HepG2 (cell line): ENCODE measurements at regions not wholly inside any gene's neighbourhood (a gene's known extent, or its start where the extent isn't known, plus 50 kb on each side); places are given as distances from the start of the nearest gene placed in this dataset.

Source experiments
- ATF2 ChIP-seq: sonication (generic); formaldehyde crosslinking; IDR thresholded peaks from 2 replicates; pipeline ENCODE4 v1.4.0; 2020; ENCODE audit warnings: missing genetic modification reagents
- CTCF ChIP-seq: sonication (generic); formaldehyde crosslinking; IDR thresholded peaks from 2 replicates; pipeline ENCODE4 v1.5.0; 2020; ENCODE audit warnings: mild to moderate bottlenecking, missing genetic modification reagents, moderate library complexity
- GABPB1 ChIP-seq: IDR thresholded peaks from 2 replicates; pipeline ENCODE4 v1.6.1; 2016; ENCODE audit warnings: mild to moderate bottlenecking, missing genetic modification reagents, moderate library complexity, missing compliant biosample characterization
- HDAC6 ChIP-seq: fragments of 200-600 bp; sonication (generic); IDR thresholded peaks from 2 replicates; pipeline ENCODE4 v1.7.0; 2017; ENCODE audit warnings: mild to moderate bottlenecking, antibody characterized with exemption, low read length, low read depth
- KLF16 ChIP-seq, 2 experiments: sonication (generic) in 1 of 2; formaldehyde crosslinking in 1 of 2; IDR thresholded peaks; 2 replicates each; pipeline versions ENCODE4 v1.6.1 to v1.8.0; 2016 to 2023; ENCODE audit warnings: missing genetic modification reagents in 2 of 2, missing compliant biosample characterization in 1 of 2
- POLR2A ChIP-seq, 2 experiments: IDR thresholded peaks; 2 replicates each; pipeline ENCODE4 v1.6.1; 2011; ENCODE audit warnings: low read depth in 2 of 2, low read length in 2 of 2, mild to moderate bottlenecking in 1 of 2, moderate library complexity in 1 of 2; ENCODE audit not compliant: insufficient read depth in 1 of 2
- PREB ChIP-seq: sonication (generic); formaldehyde crosslinking; IDR thresholded peaks from 2 replicates; pipeline ENCODE4 v1.4.0; 2020; ENCODE audit warnings: missing genetic modification reagents
- RARA ChIP-seq: IDR thresholded peaks from 2 replicates; pipeline ENCODE4 v1.6.1; 2016; ENCODE audit warnings: missing genetic modification reagents, missing compliant biosample characterization
- SRSF1 ChIP-seq: fragments of 200-400 bp; formaldehyde crosslinking; optimal IDR thresholded peaks from 2 replicates; pipeline ENCODE3; 2017; ENCODE audit warnings: mild to moderate bottlenecking, low read depth, low read length, moderate library complexity
- ZBTB3 ChIP-seq: sonication (generic); formaldehyde crosslinking; IDR thresholded peaks from 2 replicates; pipeline ENCODE4 v1.4.0; 2020; ENCODE audit warnings: low read depth, mild to moderate bottlenecking, moderate library complexity, missing genetic modification reagents, borderline replicate concordance
- ZNF280B ChIP-seq: sonication (generic); formaldehyde crosslinking; IDR thresholded peaks from 2 replicates; pipeline ENCODE4 v1.5.0; 2020; ENCODE audit warnings: missing genetic modification reagents, mild to moderate bottlenecking, borderline replicate concordance
- ZNF296 ChIP-seq: sonication (generic); formaldehyde crosslinking; conservative IDR thresholded peaks from 2 replicates; pipeline ENCODE4 v1.5.0; 2020; ENCODE audit warnings: mild to moderate bottlenecking, missing genetic modification reagents
- ZNF558 ChIP-seq: sonication (generic); formaldehyde crosslinking; IDR thresholded peaks from 2 replicates; pipeline ENCODE4 v1.9.0; 2022; ENCODE audit warnings: mild to moderate bottlenecking, missing genetic modification reagents, borderline replicate concordance
- ZNF709 ChIP-seq: sonication (generic); formaldehyde crosslinking; IDR thresholded peaks from 2 replicates; pipeline ENCODE4 v1.5.0; 2020; ENCODE audit warnings: mild to moderate bottlenecking, missing genetic modification reagents

GRCh38 chr12:89831310-89832095 is 122.9 kb upstream of the ATP2B1 start:
- TF ChIP-seq PREB (CRISPR knock-in tag) (no peak), RARA (CRISPR knock-in tag) (no peak), GABPB1 (no peak), POLR2A (IDR thresholded peaks at IDR 0.05; ENCODE audit: insufficient read depth in 1 of 2, low read depth in 2 of 2, low read length in 2 of 2) (no peak), HDAC6 (no peak), CTCF (CRISPR knock-in tag) (no peak), ATF2 (CRISPR knock-in tag) (no peak), KLF16 (CRISPR knock-in tag; IDR thresholded peaks at IDR 0.05) (no peak), ZNF558 (CRISPR knock-in tag) (no peak), SRSF1 (no peak), ZNF709 (CRISPR knock-in tag) (no peak), ZNF280B (no peak), ZBTB3 (CRISPR knock-in tag) (no peak), ZNF296 (CRISPR knock-in tag) (no peak)
